Astrocyte (in vitro differentiated cells and primary cell): ENCODE measurements at regions not wholly inside any gene's neighbourhood (a gene's known extent, or its start where the extent isn't known, plus 50 kb on each side); places are given as distances from the start of the nearest gene placed in this dataset.
"Not testable (repeated sequence)": the region's sequence is repeated elsewhere in the genome, so short reads cannot be mapped to it uniquely, and the experiment has no call there.

ENCODE experiments used
- DNase-seq: peaks from one replicate; pipeline ENCODE4 v3.0.0-alpha.2; 2010; ENCODE audit warnings: low read depth
- FAIRE-seq: peaks from 2 replicates; lab custom pipeline; 2011; peaks lifted over from hg19 to GRCh38; lab: Jason Lieb, UNC
- H2AFZ ChIP-seq: 2 replicates; pipeline ENCODE4 v1.6.0; 2012; ENCODE audit warnings: low read depth, low read length, inconsistent platforms
- H3K27ac ChIP-seq: 2 replicates; pipeline ENCODE4 v1.5.1; 2011; ENCODE audit warnings: low read depth, low read length, inconsistent platforms
- H3K27me3 ChIP-seq: 2 replicates; pipeline ENCODE4 v1.6.0; 2011; ENCODE audit warnings: low read length, inconsistent platforms; ENCODE audit not compliant: insufficient read depth
- H3K36me3 ChIP-seq: 2 replicates; pipeline ENCODE4 v1.5.1; 2011; ENCODE audit warnings: low read length, inconsistent platforms; ENCODE audit not compliant: insufficient read depth
- H3K4me1 ChIP-seq: 2 replicates; pipeline ENCODE4 v1.5.1; 2011; ENCODE audit warnings: low read length, inconsistent platforms; ENCODE audit not compliant: insufficient read depth
- H3K4me2 ChIP-seq: 2 replicates; pipeline ENCODE4 v1.6.0; 2012; ENCODE audit warnings: low read length, inconsistent platforms
- H3K4me3 ChIP-seq: 2 replicates; pipeline ENCODE4 v1.5.1; 2011; ENCODE audit warnings: low read depth, mild to moderate bottlenecking, low read length, inconsistent platforms; ENCODE audit not compliant: insufficient read depth
- H3K79me2 ChIP-seq: 2 replicates; pipeline ENCODE4 v1.6.0; 2012; ENCODE audit warnings: mild to moderate bottlenecking, low read length, inconsistent platforms; ENCODE audit not compliant: insufficient read depth
- H3K9ac ChIP-seq: 2 replicates; pipeline ENCODE4 v1.6.0; 2012; ENCODE audit warnings: mild to moderate bottlenecking, low read length, inconsistent platforms
- H3K9me3 ChIP-seq: 2 replicates; pipeline ENCODE4 v1.5.1; 2012; ENCODE audit warnings: low read depth, mild to moderate bottlenecking, low read length, inconsistent platforms; ENCODE audit not compliant: insufficient read depth
- H4K20me1 ChIP-seq: 2 replicates; pipeline ENCODE4 v1.6.0; 2012; ENCODE audit warnings: low read length, inconsistent platforms; ENCODE audit not compliant: insufficient read depth
- H3K27ac Mint-ChIP-seq: one replicate; pipeline ENCODE4 v1.8.0; 2021; ENCODE audit warnings: mild to moderate bottlenecking, mixed read lengths; ENCODE audit not compliant: unreplicated experiment
- H3K27me3 Mint-ChIP-seq: one replicate; pipeline ENCODE4 v1.8.0; 2021; ENCODE audit warnings: low read depth, mixed read lengths; ENCODE audit not compliant: unreplicated experiment
- H3K36me3 Mint-ChIP-seq: one replicate; pipeline ENCODE4 v1.8.0; 2021; ENCODE audit warnings: low read depth, mixed read lengths; ENCODE audit not compliant: unreplicated experiment
- H3K4me1 Mint-ChIP-seq: one replicate; pipeline ENCODE4 v1.8.0; 2021; ENCODE audit warnings: low read depth, mixed read lengths; ENCODE audit not compliant: unreplicated experiment
- H3K4me3 Mint-ChIP-seq: one replicate; pipeline ENCODE4 v1.8.0; 2021; ENCODE audit warnings: mild to moderate bottlenecking, moderate library complexity, mixed read lengths; ENCODE audit not compliant: unreplicated experiment
- H3K9me3 Mint-ChIP-seq: one replicate; pipeline ENCODE4 v1.8.0; 2021; ENCODE audit warnings: mild to moderate bottlenecking, mixed read lengths; ENCODE audit not compliant: unreplicated experiment
- EZH2 ChIP-seq: IDR thresholded peaks from 2 replicates; pipeline ENCODE4 v1.6.1; 2012; ENCODE audit warnings: mild to moderate bottlenecking, low read length, inconsistent platforms; ENCODE audit not compliant: insufficient read depth
- TF ChIP-seq, protein P1 (sequence below): IDR thresholded peaks from 2 replicates; pipeline ENCODE4 v1.5.1; 2011; ENCODE audit warnings: low read depth, mild to moderate bottlenecking, inconsistent platforms, low read length, moderate library complexity; ENCODE audit not compliant: insufficient read depth

DNA sequence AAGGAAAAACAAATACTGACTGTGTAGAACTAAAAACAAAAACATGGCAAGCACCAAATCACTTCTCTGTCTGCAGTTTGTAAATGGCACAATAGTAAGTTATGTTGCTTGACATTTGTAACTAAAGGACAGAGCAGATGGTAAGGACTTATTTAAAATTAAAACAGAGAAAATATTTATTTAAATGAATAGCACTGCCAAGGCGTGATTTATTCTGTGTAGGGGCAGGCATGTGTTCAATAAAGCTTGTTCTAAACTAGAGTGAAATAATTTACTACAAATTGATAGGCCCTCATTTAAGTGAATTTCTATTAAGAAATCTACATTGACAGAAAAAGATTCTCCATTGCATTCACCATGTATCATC, 231.5 kb downstream of the CYLC2 start:
- H3K4me3 Mint-ChIP-seq: no peak overlapping the region
- no peaks in the 10 kb centered on the region for H3K79me2 ChIP-seq
- no peaks in the 10 kb centered on the region for H3K27me3 ChIP-seq
- no peak overlapping the region for H3K27ac ChIP-seq
- H3K4me1 Mint-ChIP-seq: no peaks in the 10 kb centered on the region
- no peak overlapping the region for H2AFZ ChIP-seq
- H3K36me3 ChIP-seq: no peaks in the 10 kb centered on the region
- FAIRE-seq: no peak
- H3K9me3 ChIP-seq: no peaks in the 10 kb centered on the region
- TF ChIP-seq, protein P1, sequence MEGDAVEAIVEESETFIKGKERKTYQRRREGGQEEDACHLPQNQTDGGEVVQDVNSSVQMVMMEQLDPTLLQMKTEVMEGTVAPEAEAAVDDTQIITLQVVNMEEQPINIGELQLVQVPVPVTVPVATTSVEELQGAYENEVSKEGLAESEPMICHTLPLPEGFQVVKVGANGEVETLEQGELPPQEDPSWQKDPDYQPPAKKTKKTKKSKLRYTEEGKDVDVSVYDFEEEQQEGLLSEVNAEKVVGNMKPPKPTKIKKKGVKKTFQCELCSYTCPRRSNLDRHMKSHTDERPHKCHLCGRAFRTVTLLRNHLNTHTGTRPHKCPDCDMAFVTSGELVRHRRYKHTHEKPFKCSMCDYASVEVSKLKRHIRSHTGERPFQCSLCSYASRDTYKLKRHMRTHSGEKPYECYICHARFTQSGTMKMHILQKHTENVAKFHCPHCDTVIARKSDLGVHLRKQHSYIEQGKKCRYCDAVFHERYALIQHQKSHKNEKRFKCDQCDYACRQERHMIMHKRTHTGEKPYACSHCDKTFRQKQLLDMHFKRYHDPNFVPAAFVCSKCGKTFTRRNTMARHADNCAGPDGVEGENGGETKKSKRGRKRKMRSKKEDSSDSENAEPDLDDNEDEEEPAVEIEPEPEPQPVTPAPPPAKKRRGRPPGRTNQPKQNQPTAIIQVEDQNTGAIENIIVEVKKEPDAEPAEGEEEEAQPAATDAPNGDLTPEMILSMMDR: no peak
- TF ChIP-seq EZH2: no peak
- H3K27ac Mint-ChIP-seq: no peak overlapping the region
- H3K4me3 ChIP-seq: no peak overlapping the region
- H3K4me1 ChIP-seq: no peaks in the 10 kb centered on the region
- H3K27me3 Mint-ChIP-seq: no peaks in the 10 kb centered on the region
- no peak overlapping the region for H3K4me2 ChIP-seq
- DNase-seq: no peak
- H4K20me1 ChIP-seq: no peaks in the 10 kb centered on the region
- H3K9ac ChIP-seq: no peak overlapping the region
- H3K9me3 Mint-ChIP-seq: no peaks in the 10 kb centered on the region
- no peaks in the 10 kb centered on the region for H3K36me3 Mint-ChIP-seq

DNA sequence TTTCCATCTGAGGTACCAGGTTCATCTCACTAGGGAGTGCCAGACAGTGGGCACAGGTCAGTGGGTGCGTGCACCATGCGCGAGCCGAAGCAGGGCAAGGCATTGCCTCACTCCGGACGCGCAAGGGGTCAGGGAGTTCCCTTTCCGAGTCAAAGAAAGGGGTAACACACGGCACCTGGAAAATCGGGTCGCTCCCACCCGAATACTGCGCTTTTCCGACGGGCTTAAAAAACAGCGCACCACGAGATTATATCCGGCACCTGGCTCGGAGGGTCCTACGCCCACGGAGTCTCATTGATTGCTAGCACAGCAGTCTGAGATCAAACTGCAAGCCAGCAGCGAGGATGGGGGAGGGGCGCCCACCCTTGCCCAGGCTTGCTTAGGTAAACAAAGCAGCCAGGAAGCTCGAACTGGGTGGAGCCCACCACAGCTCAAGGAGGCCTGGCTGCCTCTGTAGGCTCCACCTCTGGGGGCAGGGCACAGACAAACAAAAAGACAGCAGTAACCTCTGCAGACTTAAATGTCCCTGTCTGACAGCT, 242.5 kb downstream of the CYLC2 start:
- FAIRE-seq, H3K79me2 ChIP-seq, H3K27me3 ChIP-seq, H3K27ac ChIP-seq, H3K4me3 Mint-ChIP-seq, H3K27me3 Mint-ChIP-seq, H3K36me3 Mint-ChIP-seq, H4K20me1 ChIP-seq, H3K4me3 ChIP-seq, H3K4me2 ChIP-seq, H3K4me1 ChIP-seq, H3K9me3 Mint-ChIP-seq, H3K9me3 ChIP-seq, DNase-seq, H3K27ac Mint-ChIP-seq, H3K36me3 ChIP-seq, H2AFZ ChIP-seq, H3K9ac ChIP-seq, H3K4me1 Mint-ChIP-seq: not testable (repeated sequence)

DNA sequence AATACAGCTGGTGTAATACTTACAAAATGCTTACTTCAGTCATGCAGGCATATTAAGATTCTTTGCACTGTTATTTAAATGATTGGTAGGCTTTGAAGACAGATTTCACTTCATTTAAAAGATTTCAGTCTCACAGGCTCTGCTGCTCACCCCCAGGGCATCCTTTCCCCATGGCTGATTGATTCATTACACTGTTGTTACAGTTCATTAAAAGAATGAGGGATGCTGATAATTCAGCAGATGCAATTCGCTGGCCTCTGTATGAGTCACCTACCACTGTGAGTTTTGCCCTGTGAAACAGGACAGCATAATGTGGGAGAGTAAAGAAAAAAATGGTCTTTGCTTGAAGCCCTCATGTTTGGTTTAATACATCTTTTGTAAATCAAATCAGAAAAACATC, 246.9 kb downstream of the CYLC2 start:
- no peak for FAIRE-seq
- Histone ChIP-seq H3K4me3 (no peak overlapping the region), H2AFZ (no peak overlapping the region), H3K9ac (no peak overlapping the region), H3K4me2 (no peak overlapping the region), H3K27me3 (no peaks in the 10 kb centered on the region), H3K27ac (no peak overlapping the region), H3K4me1 (no peaks in the 10 kb centered on the region), H4K20me1 (no peaks in the 10 kb centered on the region), H3K9me3 (no peaks in the 10 kb centered on the region), H3K79me2 (no peaks in the 10 kb centered on the region), H3K36me3 (no peaks in the 10 kb centered on the region)
- Mint-ChIP-seq H3K27me3 (no peaks in the 10 kb centered on the region), H3K36me3 (no peaks in the 10 kb centered on the region), H3K4me1 (no peaks in the 10 kb centered on the region), H3K27ac (no peak overlapping the region), H3K4me3 (no peak overlapping the region), H3K9me3 (peaks cover 3% of the 10 kb centered on the region)
- DNase-seq: no peak
- no peak for TF ChIP-seq EZH2
- TF ChIP-seq, protein P1: no peak
